Putamen (tissue), 1 donor: ENCODE measurements at regions not wholly inside any gene's neighbourhood (a gene's known extent, or its start where the extent isn't known, plus 50 kb on each side); places are given as distances from the start of the nearest gene placed in this dataset.
"Not testable (repeated sequence)": the region's sequence is repeated elsewhere in the genome, so short reads cannot be mapped to it uniquely, and the experiment has no call there.

Experiments used
- DNase-seq: peaks from one replicate; pipeline ENCODE4 v3.0.0-alpha.2; 2016; ENCODE audit warnings: low spot score

GRCh38 chr7:142469696-142470543, 212.1 kb upstream of the PRSS58 start:
- DNase-seq: no peak

- DNase-seq: no peak
Measured at GRCh38 chr7:142468871-142469665, 211.2 kb upstream of the PRSS58 start.

GRCh38 chr7:142467056-142467655, 209.3 kb upstream of the PRSS58 start:
- not testable (repeated sequence) for DNase-seq

- DNase-seq: no peak
Measured at GRCh38 chr7:142463401-142463850, 205.6 kb upstream of the PRSS58 start.

- no peak for DNase-seq
Measured at GRCh38 chr7:142461437-142461836, 203.6 kb upstream of the PRSS58 start.

- DNase-seq: no peak
Measured at GRCh38 chr7:142460402-142461117, 202.7 kb upstream of the PRSS58 start.

GRCh38 chr7:142459551-142459963, 201.7 kb upstream of the PRSS58 start:
- DNase-seq: peak; percentile 46

- no peak for DNase-seq
Measured at GRCh38 chr7:142457146-142457703, 199.4 kb upstream of the PRSS58 start.

GRCh38 chr7:142455392-142455791, 197.5 kb upstream of the PRSS58 start:
- DNase-seq: no peak

GRCh38 chr7:142454862-142455261, 197.0 kb upstream of the PRSS58 start:
- no peak for DNase-seq

GRCh38 chr7:142452791-142453190, 194.9 kb upstream of the PRSS58 start:
- no peak for DNase-seq

- DNase-seq: no peak
Measured at GRCh38 chr7:142451817-142452216, 194.0 kb upstream of the PRSS58 start.

- no peak for DNase-seq
Measured at GRCh38 chr7:142451296-142451695, 193.4 kb upstream of the PRSS58 start.

GRCh38 chr7:142450695-142451094, 192.8 kb upstream of the PRSS58 start:
- DNase-seq: no peak

- no peak for DNase-seq
Measured at GRCh38 chr7:142450206-142450605, 192.3 kb upstream of the PRSS58 start.

GRCh38 chr7:142448857-142449256, 191.0 kb upstream of the PRSS58 start:
- not testable (repeated sequence) for DNase-seq

- DNase-seq: no peak
Measured at GRCh38 chr7:142447762-142448161, 189.9 kb upstream of the PRSS58 start.

- no peak for DNase-seq
Measured at GRCh38 chr7:142445019-142445686, 187.3 kb upstream of the PRSS58 start.

- no peak for DNase-seq
Measured at GRCh38 chr7:142443216-142444010, 185.6 kb upstream of the PRSS58 start.

- DNase-seq: no peak
Measured at GRCh38 chr7:142442396-142442795, 184.5 kb upstream of the PRSS58 start.
